ENCODE measurements at regions not wholly inside any gene's neighbourhood (a gene's known extent, or its start where the extent isn't known, plus 50 kb on each side); places are given as distances from the start of the nearest gene placed in this dataset.

DNA sequence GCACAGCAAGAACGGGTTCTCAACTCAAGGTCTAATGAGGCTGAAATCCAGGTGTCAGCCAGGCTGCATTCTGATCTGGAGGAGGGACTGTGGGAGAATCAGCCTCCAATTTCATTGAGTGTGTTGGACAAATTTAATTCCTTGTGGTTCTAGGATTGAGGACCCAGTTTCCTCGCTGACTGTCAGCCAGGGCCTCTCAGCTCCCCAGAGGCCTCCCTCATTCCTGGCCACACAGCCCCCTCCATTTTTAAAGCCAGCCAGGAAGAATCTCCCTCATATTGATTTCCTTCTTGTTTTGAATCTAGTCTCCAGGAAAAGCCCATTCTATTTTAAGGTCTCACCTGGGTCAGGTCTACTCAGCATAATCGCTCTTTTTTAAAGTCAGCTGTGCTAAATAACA lies 73.7 kb upstream of the ARMC2 start:
- Histone ChIP-seq H3K4me3 (ENCODE audit: low read depth, low read length) (no peak overlapping the region), H3K36me3 (ENCODE audit: control insufficient read depth, insufficient read depth, low read length) (no peaks in the 10 kb centered on the region), H3K4me1 (ENCODE audit: control insufficient read depth, insufficient read depth, low read length) (no peaks in the 10 kb centered on the region), H3K27ac (ENCODE audit: low read depth, low read length) (no peak overlapping the region), H3K27me3 (ENCODE audit: control insufficient read depth, insufficient read depth, low read length) (no peaks in the 10 kb centered on the region), H3K9me3 (ENCODE audit: control insufficient read depth, insufficient read depth, low read length) (no peaks in the 10 kb centered on the region)
- 90% methylated on average over 2 of the region's 3 CpGs for WGBS (ENCODE audit: insufficient coverage)
- DNase-seq (ENCODE audit: low read depth in 4 of 6, low spot score in 6 of 6): no peak

DNA sequence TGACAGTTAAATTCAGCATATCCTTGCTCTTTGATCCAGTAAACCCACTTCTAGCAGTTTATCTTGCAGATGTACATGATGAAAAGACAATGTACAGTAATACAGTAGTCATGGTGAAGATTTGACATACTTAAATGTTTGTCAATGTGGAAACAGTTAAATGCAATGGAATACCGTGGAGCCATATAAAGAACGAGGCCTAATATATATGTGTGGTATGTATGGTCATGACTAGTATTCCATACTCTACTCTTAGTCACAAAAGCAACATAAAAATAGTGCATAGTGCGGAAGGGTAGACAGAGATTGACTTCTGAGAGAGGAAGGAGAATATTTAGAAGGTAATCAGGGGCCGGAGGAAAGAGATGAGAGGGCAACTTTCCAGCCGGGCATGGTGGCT lies 70.7 kb upstream of the ARMC2 start:
- DNase-seq (ENCODE audit: low read depth in 4 of 6, low spot score in 6 of 6): no peak
- Histone ChIP-seq H3K27ac (ENCODE audit: low read depth, low read length) (no peak overlapping the region), H3K4me1 (ENCODE audit: control insufficient read depth, insufficient read depth, low read length) (peaks cover 5% of the 10 kb centered on the region), H3K9me3 (ENCODE audit: control insufficient read depth, insufficient read depth, low read length) (no peaks in the 10 kb centered on the region), H3K36me3 (ENCODE audit: control insufficient read depth, insufficient read depth, low read length) (no peaks in the 10 kb centered on the region), H3K27me3 (ENCODE audit: control insufficient read depth, insufficient read depth, low read length) (no peaks in the 10 kb centered on the region), H3K4me3 (ENCODE audit: low read depth, low read length) (no peak overlapping the region)
- 94% methylated on average over 2 of the region's 5 CpGs for WGBS (ENCODE audit: insufficient coverage)

DNA sequence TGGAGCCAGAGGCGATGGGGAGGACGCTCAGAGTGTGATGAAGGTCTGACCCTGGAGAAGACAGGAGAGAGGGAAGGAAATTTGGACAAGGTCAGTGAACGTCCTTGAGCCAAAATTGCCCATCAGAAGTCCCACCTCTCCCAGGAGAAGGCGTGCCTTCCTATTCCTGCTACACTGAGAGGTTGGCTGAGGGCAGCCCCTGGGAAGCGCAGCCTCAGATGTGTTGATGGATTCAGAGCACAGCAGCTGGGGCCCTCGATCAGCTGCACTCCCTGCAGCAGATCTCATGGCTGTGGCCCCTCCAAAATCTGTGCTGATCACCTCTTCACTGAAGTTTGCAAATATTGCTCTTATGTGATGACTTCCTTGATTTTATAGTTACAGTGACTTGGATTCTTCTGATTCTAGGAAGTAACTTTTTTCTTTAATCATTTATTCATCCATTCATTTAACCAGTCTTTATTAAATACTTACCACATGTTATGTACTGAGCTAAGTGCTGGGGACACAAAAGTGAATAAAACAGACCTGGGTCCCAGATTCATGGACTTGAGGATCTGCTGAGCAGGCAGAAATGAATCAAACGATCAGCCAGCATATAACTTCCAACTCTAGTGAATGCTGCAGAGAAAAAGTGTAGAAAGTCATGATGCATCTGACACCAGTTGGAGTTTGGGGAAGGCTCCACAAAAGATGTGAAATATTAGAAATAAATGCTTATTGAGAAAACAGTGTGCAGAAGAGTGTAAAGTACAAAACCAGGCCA lies 69.6 kb upstream of the ARMC2 start:
- no peaks in the 10 kb centered on the region for H3K36me3 ChIP-seq (ENCODE audit: control insufficient read depth, insufficient read depth, low read length)
- no peak for DNase-seq (ENCODE audit: low read depth in 4 of 6, low spot score in 6 of 6)
- 69% methylated on average over 7 of the region's 7 CpGs for WGBS (ENCODE audit: insufficient coverage)
- no peaks in the 10 kb centered on the region for H3K9me3 ChIP-seq (ENCODE audit: control insufficient read depth, insufficient read depth, low read length)
- H3K27me3 ChIP-seq (ENCODE audit: control insufficient read depth, insufficient read depth, low read length): no peaks in the 10 kb centered on the region
- H3K4me3 ChIP-seq (ENCODE audit: low read depth, low read length): no peak overlapping the region
- H3K27ac ChIP-seq (ENCODE audit: low read depth, low read length): no peak overlapping the region
- peaks cover 5% of the 10 kb centered on the region for H3K4me1 ChIP-seq (ENCODE audit: control insufficient read depth, insufficient read depth, low read length)

GRCh38 chr6:108779536-108780275 lies 68.5 kb upstream of the ARMC2 start:
- H3K27me3 ChIP-seq (ENCODE audit: control insufficient read depth, insufficient read depth, low read length): no peaks in the 10 kb centered on the region
- H3K27ac ChIP-seq (ENCODE audit: low read depth, low read length): no peak overlapping the region
- no peaks in the 10 kb centered on the region for H3K9me3 ChIP-seq (ENCODE audit: control insufficient read depth, insufficient read depth, low read length)
- 54% methylated on average over 4 of the region's 6 CpGs for WGBS (ENCODE audit: insufficient coverage)
- DNase-seq (ENCODE audit: low read depth in 4 of 6, low spot score in 6 of 6): no peak
- no peaks in the 10 kb centered on the region for H3K36me3 ChIP-seq (ENCODE audit: control insufficient read depth, insufficient read depth, low read length)
- peaks cover 5% of the 10 kb centered on the region for H3K4me1 ChIP-seq (ENCODE audit: control insufficient read depth, insufficient read depth, low read length)
- H3K4me3 ChIP-seq (ENCODE audit: low read depth, low read length): no peak overlapping the region

- DNase-seq (ENCODE audit: low read depth in 4 of 6, low spot score in 6 of 6): no peak
- H3K4me3 ChIP-seq (ENCODE audit: low read depth, low read length): no peak overlapping the region
- no peak overlapping the region for H3K27ac ChIP-seq (ENCODE audit: low read depth, low read length)
- H3K36me3 ChIP-seq (ENCODE audit: control insufficient read depth, insufficient read depth, low read length): no peaks in the 10 kb centered on the region
- peaks cover 5% of the 10 kb centered on the region for H3K4me1 ChIP-seq (ENCODE audit: control insufficient read depth, insufficient read depth, low read length)
- H3K27me3 ChIP-seq (ENCODE audit: control insufficient read depth, insufficient read depth, low read length): no peaks in the 10 kb centered on the region
- 92% methylated on average over 5 of the region's 6 CpGs for WGBS (ENCODE audit: insufficient coverage)
- no peaks in the 10 kb centered on the region for H3K9me3 ChIP-seq (ENCODE audit: control insufficient read depth, insufficient read depth, low read length)
These were observed 67.4 kb upstream of the ARMC2 start for GRCh38 chr6:108780784-108781183.

DNA sequence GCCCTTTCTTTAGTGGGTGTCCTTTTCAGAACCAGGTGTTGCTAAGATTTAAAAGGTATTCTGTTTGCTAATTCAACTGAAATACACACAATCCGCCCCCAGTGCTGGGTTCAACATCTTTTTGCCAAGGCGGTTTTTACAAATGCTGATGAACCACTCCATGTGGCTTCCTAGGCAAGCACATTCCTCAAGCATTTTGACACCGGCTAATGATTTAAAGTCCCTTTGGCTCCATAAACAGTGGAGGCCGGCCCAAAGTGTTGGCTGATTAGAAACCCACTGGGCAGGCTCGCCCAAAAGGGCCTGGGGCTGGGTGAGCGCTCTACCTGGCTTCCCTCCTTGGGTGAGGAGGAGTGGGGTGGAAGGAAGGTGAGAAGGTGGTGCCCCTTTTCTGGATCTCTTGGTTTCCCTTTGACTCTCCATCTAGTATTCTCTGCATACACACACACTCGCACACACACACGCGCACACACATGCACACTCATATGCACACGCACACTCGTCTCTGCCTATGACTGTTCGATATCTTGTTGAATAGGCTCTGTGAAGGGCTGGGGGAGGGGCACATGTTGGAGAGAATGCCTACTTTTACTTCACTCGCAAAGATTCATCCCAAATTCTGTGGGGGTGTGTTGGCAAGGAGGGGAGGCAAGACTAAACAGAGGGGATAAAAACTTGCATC lies 66.7 kb upstream of the ARMC2 start:
- Histone ChIP-seq H3K4me1 (ENCODE audit: control insufficient read depth, insufficient read depth, low read length) (peaks cover 5% of the 10 kb centered on the region), H3K4me3 (ENCODE audit: low read depth, low read length) (peak overlapping the region; percentile 71), H3K27ac (ENCODE audit: low read depth, low read length) (no peak overlapping the region), H3K36me3 (ENCODE audit: control insufficient read depth, insufficient read depth, low read length) (no peaks in the 10 kb centered on the region), H3K9me3 (ENCODE audit: control insufficient read depth, insufficient read depth, low read length) (no peaks in the 10 kb centered on the region), H3K27me3 (ENCODE audit: control insufficient read depth, insufficient read depth, low read length) (no peaks in the 10 kb centered on the region)
- peak in 3 of 6 donors; percentile 24 to 68 (median 56) for DNase-seq (ENCODE audit: low read depth in 4 of 6, low spot score in 6 of 6)
- WGBS (ENCODE audit: insufficient coverage): 59% methylated on average over 4 of the region's 13 CpGs

DNA sequence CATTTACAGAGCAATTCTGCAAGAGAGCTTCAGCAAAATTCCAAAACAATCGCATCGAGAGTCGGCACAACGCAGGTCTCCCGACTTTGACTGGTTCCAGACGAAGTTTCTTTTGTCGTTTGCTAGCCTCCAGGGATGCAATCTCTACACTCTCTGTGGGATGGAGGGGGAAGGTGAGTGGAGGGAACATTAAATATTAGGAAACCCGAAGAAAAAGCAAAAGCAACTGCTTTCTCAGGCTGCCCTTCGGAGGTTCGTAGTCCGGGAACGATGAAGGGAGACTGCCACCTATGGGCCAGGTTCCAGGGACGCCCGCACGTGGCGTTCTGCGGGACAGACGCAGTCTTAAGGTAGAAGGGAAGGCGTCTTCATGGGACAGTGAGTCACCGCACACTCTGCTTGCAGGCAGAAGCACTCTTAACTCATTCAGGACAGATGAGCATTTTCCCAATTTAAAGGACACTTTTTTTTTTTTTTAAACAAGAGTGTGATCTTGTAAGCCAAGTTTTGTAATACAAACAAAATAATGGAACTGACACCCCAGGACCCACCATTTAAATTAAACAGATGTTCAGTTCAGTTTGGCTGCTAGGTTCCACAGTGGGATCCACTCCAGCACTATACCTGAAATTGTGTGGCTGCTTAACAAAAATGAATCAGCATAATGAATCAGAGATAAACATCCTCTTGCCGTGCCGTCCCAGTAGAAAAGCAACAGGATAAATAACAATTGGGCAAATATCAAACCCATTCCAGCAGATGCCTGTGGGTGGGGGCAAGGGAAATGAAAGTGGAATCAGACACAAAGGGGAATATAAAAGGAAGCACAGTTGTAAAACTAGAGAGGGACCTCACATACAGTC lies 65.8 kb upstream of the ARMC2 start:
- 0% methylated on average over 12 of the region's 22 CpGs for WGBS (ENCODE audit: insufficient coverage)
- no peaks in the 10 kb centered on the region for H3K36me3 ChIP-seq (ENCODE audit: control insufficient read depth, insufficient read depth, low read length)
- peak overlapping the region; percentile 71 for H3K4me3 ChIP-seq (ENCODE audit: low read depth, low read length)
- peak; percentile 62 to 92 (median 72) for DNase-seq (ENCODE audit: low read depth in 4 of 6, low spot score in 6 of 6)
- no peak overlapping the region for H3K27ac ChIP-seq (ENCODE audit: low read depth, low read length)
- no peaks in the 10 kb centered on the region for H3K9me3 ChIP-seq (ENCODE audit: control insufficient read depth, insufficient read depth, low read length)
- H3K4me1 ChIP-seq (ENCODE audit: control insufficient read depth, insufficient read depth, low read length): peaks cover 5% of the 10 kb centered on the region
- no peaks in the 10 kb centered on the region for H3K27me3 ChIP-seq (ENCODE audit: control insufficient read depth, insufficient read depth, low read length)

DNA sequence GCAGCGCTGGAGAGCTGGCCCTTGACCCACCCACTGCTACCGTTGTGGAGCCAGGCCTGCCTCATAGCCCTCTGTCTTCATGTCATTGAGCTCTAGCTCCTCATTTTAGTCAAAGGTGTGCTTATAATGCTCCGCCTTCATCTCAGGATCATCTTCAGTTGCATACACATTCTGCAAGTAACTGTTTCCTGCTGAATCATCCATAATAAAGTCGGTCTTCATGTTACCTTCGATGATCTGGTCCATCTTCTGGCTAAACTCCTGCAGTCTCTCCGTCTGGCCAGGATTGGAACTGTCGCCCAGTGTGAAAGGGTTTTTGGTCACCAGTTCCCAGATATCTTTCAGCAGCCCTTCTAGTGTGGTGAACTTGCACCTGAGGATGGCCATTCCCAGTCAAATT lies 62.6 kb upstream of the ARMC2 start:
- Histone ChIP-seq H3K4me3 (ENCODE audit: low read depth, low read length) (no peak overlapping the region), H3K4me1 (ENCODE audit: control insufficient read depth, insufficient read depth, low read length) (peaks cover 5% of the 10 kb centered on the region), H3K27ac (ENCODE audit: low read depth, low read length) (no peak overlapping the region), H3K36me3 (ENCODE audit: control insufficient read depth, insufficient read depth, low read length) (no peaks in the 10 kb centered on the region), H3K9me3 (ENCODE audit: control insufficient read depth, insufficient read depth, low read length) (peaks cover 2% of the 10 kb centered on the region), H3K27me3 (ENCODE audit: control insufficient read depth, insufficient read depth, low read length) (no peaks in the 10 kb centered on the region)
- 90% methylated on average over 7 of the region's 7 CpGs for WGBS (ENCODE audit: insufficient coverage)
- DNase-seq (ENCODE audit: low read depth in 4 of 6, low spot score in 6 of 6): no peak

DNA sequence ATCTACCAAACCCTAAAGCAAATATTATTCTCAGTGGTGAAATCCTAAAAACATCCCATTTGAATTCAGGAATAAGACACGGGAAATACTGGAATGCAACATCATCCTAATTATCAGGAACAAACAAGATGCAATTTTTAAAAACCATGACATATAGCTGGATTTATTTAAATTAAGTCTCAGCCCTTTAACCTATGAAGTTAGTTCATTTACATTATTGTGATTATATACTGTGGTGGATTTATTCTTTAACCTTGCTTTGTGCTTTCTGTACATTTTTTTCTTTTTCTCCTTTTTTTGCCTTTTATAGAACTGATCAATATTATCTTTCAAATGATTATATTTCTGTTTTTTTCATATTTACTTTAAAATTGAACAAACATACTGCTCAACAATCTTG lies 59.8 kb upstream of the ARMC2 start:
- H3K27ac ChIP-seq (ENCODE audit: low read depth, low read length): no peak overlapping the region
- H3K4me3 ChIP-seq (ENCODE audit: low read depth, low read length): no peak overlapping the region
- no peaks in the 10 kb centered on the region for H3K27me3 ChIP-seq (ENCODE audit: control insufficient read depth, insufficient read depth, low read length)
- peaks cover 2% of the 10 kb centered on the region for H3K9me3 ChIP-seq (ENCODE audit: control insufficient read depth, insufficient read depth, low read length)
- no CpG with 5 or more reads among the region's 1 CpG for WGBS (ENCODE audit: insufficient coverage)
- no peaks in the 10 kb centered on the region for H3K36me3 ChIP-seq (ENCODE audit: control insufficient read depth, insufficient read depth, low read length)
- no peak for DNase-seq (ENCODE audit: low read depth in 4 of 6, low spot score in 6 of 6)
- H3K4me1 ChIP-seq (ENCODE audit: control insufficient read depth, insufficient read depth, low read length): no peaks in the 10 kb centered on the region

Data from spinal cord (tissue), 9 donors.